ENCODE measurements at regions not wholly inside any gene's neighbourhood (a gene's known extent, or its start where the extent isn't known, plus 50 kb on each side); places are given as distances from the start of the nearest gene placed in this dataset.
A peak's percentile ranks its signal among the peaks of the same experiment; 100 is the strongest.

DNA sequence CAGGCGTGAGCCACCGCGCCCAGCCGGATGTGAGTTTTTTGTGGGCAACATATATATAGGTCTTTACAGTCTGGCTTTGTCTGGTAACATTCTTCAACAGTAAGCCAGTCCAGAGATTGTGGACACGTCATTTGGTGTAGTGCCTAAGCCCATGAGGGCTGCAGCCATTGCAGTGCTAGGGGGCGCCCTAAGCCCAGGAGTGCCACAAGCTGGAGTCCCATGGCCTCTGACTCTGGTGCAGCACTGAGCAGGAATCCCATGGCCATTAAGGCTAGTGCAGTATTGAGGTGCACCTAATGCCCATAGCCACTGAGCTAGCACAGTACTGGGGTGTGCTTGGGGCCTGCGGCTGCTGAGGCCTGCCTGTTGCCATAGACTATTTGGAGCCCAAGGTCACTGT lies 136.4 kb upstream of the NDN start:
- Mint-ChIP-seq H3K4me1 (peaks cover 2% of the 10 kb centered on the region), H3K4me3 (no peak overlapping the region), H3K36me3 (ENCODE audit: low read depth) (no peaks in the 10 kb centered on the region), H3K9me3 (peaks cover 30% of the 10 kb centered on the region), H3K27ac (no peak overlapping the region), H3K27me3 (ENCODE audit: low read depth) (no peaks in the 10 kb centered on the region)
- TF ChIP-seq, protein P1, sequence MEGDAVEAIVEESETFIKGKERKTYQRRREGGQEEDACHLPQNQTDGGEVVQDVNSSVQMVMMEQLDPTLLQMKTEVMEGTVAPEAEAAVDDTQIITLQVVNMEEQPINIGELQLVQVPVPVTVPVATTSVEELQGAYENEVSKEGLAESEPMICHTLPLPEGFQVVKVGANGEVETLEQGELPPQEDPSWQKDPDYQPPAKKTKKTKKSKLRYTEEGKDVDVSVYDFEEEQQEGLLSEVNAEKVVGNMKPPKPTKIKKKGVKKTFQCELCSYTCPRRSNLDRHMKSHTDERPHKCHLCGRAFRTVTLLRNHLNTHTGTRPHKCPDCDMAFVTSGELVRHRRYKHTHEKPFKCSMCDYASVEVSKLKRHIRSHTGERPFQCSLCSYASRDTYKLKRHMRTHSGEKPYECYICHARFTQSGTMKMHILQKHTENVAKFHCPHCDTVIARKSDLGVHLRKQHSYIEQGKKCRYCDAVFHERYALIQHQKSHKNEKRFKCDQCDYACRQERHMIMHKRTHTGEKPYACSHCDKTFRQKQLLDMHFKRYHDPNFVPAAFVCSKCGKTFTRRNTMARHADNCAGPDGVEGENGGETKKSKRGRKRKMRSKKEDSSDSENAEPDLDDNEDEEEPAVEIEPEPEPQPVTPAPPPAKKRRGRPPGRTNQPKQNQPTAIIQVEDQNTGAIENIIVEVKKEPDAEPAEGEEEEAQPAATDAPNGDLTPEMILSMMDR (IDR thresholded peaks at IDR 0.05; ENCODE audit: unreplicated experiment in 3 of 3) = no peak

DNA sequence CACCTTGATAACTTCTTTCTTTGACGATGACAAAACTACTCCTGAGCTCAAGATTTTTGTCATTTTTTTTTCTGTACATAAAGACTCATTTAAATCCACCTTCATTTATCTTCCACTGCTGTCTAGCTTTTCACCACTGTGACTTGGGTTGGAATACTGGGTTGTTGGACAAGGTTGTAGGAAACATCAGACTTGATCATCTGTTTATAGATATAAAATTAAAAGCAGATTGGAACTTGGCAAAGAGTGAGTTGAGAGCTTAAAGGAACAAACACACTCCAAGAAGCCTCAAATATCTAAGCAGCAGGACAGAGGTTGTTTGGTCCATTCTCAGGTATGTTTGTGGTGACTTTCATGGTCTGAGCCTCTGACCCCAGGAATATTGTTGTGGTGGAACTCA lies 141.7 kb upstream of the NDN start:
- Mint-ChIP-seq H3K36me3 (ENCODE audit: low read depth) (no peaks in the 10 kb centered on the region), H3K4me1 (peaks cover 6% of the 10 kb centered on the region), H3K4me3 (no peak overlapping the region), H3K27ac (peak overlapping the region in 2 of 3 experiments; percentile 31 to 56), H3K27me3 (ENCODE audit: low read depth) (peaks cover 6% of the 10 kb centered on the region), H3K9me3 (peaks cover 32% of the 10 kb centered on the region)
- TF ChIP-seq, protein P1 (IDR thresholded peaks at IDR 0.05; ENCODE audit: unreplicated experiment in 3 of 3) = no peak

DNA sequence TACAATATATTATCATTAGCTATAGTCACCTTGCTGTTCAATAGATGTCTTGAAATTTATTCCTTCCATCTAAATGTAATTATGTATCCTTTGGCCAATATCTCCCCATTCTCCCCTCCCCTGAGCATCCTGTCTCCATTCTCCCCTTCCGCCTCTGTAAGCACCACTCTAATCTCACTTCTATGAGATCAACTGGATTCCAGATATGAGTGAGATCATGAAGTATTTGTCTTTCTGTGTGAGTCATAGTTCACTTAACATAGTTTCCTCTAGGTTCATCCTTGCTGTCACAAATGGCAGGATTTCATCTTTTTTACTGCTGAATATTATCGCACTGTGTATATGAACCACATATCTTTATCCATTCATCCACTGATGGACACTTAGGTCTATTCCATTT lies 148.8 kb upstream of the NDN start:
- Mint-ChIP-seq H3K4me1 (no peaks in the 10 kb centered on the region), H3K4me3 (no peak overlapping the region), H3K27me3 (ENCODE audit: low read depth) (peaks cover 6% of the 10 kb centered on the region), H3K9me3 (peaks cover 30% of the 10 kb centered on the region), H3K36me3 (ENCODE audit: low read depth) (no peaks in the 10 kb centered on the region), H3K27ac (no peak overlapping the region)
- TF ChIP-seq, protein P1 (IDR thresholded peaks at IDR 0.05; ENCODE audit: unreplicated experiment in 3 of 3) = no peak

DNA sequence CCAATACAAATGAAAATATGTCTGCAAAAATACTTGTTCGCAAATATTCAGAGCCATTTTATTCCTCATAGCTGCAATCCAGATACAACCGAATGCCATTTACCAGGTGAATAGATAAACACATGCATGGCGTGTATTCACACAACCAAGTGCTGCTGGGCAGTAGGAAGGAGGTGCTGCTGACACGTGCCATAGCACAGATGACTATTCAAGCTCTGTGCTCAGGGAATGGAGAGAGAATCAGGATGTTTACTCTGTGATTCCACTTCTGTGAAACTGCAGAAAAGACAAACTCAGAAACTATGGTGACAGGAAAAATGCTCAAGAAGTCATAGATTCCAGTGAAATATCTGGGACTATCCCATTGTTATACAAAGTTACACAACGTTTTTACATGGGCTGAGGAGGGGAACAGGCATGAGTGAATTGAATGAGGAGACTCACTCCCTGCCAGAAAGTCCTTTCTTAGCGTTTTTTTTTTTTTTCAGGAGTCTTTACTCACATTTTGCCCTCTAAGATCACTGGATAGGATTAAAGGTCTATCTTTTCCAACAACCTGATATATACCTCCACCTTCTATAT lies 152.9 kb upstream of the NDN start:
- no peaks in the 10 kb centered on the region for H3K4me1 Mint-ChIP-seq
- no peak overlapping the region for H3K4me3 Mint-ChIP-seq
- H3K36me3 Mint-ChIP-seq (ENCODE audit: low read depth) = no peaks in the 10 kb centered on the region
- H3K9me3 Mint-ChIP-seq = peaks cover 27% of the 10 kb centered on the region
- no peaks in the 10 kb centered on the region for H3K27me3 Mint-ChIP-seq (ENCODE audit: low read depth)
- TF ChIP-seq, protein P1 (IDR thresholded peaks at IDR 0.05; ENCODE audit: unreplicated experiment in 3 of 3) = no peak
- no peak overlapping the region for H3K27ac Mint-ChIP-seq

DNA sequence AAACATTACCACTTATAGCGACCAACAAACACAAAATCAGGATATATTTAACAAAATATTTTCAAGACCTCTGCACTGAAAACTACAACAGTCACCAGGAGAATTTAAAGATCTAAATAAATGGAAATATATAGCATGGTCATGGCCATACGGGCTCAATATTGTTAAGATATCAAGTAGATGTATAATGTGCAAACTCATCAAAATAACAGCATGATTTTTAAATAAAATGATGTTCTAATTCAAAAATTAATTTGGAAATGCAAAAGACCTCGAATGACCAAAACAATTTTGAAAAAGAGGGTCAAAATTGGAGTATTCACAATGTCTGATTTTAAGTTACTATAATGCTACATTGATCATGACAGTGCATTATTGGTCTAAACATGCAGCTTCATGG lies 159.1 kb upstream of the NDN start:
- Mint-ChIP-seq H3K4me3 (no peak overlapping the region), H3K9me3 (peaks cover 18% of the 10 kb centered on the region), H3K27me3 (ENCODE audit: low read depth) (no peaks in the 10 kb centered on the region), H3K4me1 (peaks cover 11% of the 10 kb centered on the region), H3K27ac (no peak overlapping the region), H3K36me3 (ENCODE audit: low read depth) (no peaks in the 10 kb centered on the region)
- TF ChIP-seq, protein P1 (IDR thresholded peaks at IDR 0.05; ENCODE audit: unreplicated experiment in 3 of 3) = no peak

DNA sequence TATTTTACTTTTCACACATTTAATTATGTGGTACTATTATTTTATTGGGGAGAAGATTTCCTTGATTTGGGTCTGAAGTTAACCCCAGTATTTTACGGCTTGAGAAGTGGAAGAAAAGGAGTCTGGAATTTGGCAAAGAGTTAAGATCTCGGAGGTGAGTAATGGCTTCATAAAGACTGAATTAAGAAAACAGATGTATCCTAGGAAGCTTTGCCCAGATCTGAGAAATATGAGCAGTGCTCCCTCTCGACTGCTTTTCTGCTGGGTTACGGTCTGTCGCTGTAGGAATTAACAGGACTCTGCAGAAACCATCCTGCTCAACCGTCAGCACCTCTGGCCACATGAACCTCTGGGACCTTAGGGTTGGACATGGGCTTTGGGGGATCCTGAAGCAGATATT lies 163.6 kb upstream of the NDN start:
- H3K27ac Mint-ChIP-seq = peak overlapping the region in 2 of 3 experiments; percentile 24 to 83
- no peaks in the 10 kb centered on the region for H3K36me3 Mint-ChIP-seq (ENCODE audit: low read depth)
- peaks cover 33% of the 10 kb centered on the region for H3K4me1 Mint-ChIP-seq
- H3K4me3 Mint-ChIP-seq = no peak overlapping the region
- H3K9me3 Mint-ChIP-seq = peaks cover 7% of the 10 kb centered on the region
- TF ChIP-seq, protein P1 (IDR thresholded peaks at IDR 0.05; ENCODE audit: unreplicated experiment in 3 of 3) = no peak
- no peaks in the 10 kb centered on the region for H3K27me3 Mint-ChIP-seq (ENCODE audit: low read depth)
